Stomach (tissue), 4 donors: ENCODE measurements at regions not wholly inside any gene's neighbourhood (a gene's known extent, or its start where the extent isn't known, plus 50 kb on each side); places are given as distances from the start of the nearest gene placed in this dataset.

Source experiments
- CTCF ChIP-seq, 7 experiments: fragments of 450-650 bp in 4 of 7; fragments of 200-600 bp in 3 of 7; sonication (generic) in 3 of 7; IDR thresholded peaks; one replicate each; pipeline ENCODE4 v1.5.1; 2016 to 2019; ENCODE audit warnings: antibody characterized with exemption in 7 of 7, control low read depth in 2 of 7, mild to moderate bottlenecking in 1 of 7
- POLR2A ChIP-seq, 4 donors: fragments of 450-650 bp; IDR thresholded peaks; one replicate each; pipeline ENCODE4 v1.6.1; 2016; ENCODE audit warnings: antibody characterized with exemption in 4 of 4, control low read depth in 2 of 4, mild to moderate bottlenecking in 1 of 4, moderate library complexity in 1 of 4

GRCh38 chr3:64357481-64357880, 132.2 kb upstream of the PRICKLE2 start:
- no peak for TF ChIP-seq POLR2A (IDR thresholded peaks at IDR 0.05)
- no peak for TF ChIP-seq CTCF (IDR thresholded peaks at IDR 0.05)
